HEK293T (cell line): ENCODE measurements at regions not wholly inside any gene's neighbourhood (a gene's known extent, or its start where the extent isn't known, plus 50 kb on each side); places are given as distances from the start of the nearest gene placed in this dataset.
A peak's percentile ranks its signal among the peaks of the same experiment; 100 is the strongest.

ENCODE experiments used
- CTCF ChIA-PET: fragments of 350-600 bp; formaldehyde crosslinking; extraction: SDS; loops from one replicate; lab custom pipeline; 2021; ENCODE audit warnings: antibody characterized with exemption, inconsistent platforms; lab: Yijun Ruan, JAX
- POLR2A ChIA-PET: fragments of 350-600 bp; formaldehyde crosslinking; extraction: SDS; loops from one replicate; lab custom pipeline; 2020; ENCODE audit warnings: antibody characterized with exemption, inconsistent platforms; lab: Yijun Ruan, JAX
- DNase-seq: peaks from one replicate; pipeline ENCODE4 v3.0.0; 2012; ENCODE audit warnings: mixed read lengths; ENCODE audit errors: extremely low spot score
- ARNT ChIP-seq: fragments of 450-650 bp; IDR thresholded peaks from 2 replicates; pipeline ENCODE4 v1.6.1; 2017; ENCODE audit warnings: mild to moderate bottlenecking
- BHLHE40 ChIP-seq: fragments of 450-650 bp; IDR thresholded peaks from 2 replicates; pipeline ENCODE4 v1.6.1; 2016; ENCODE audit warnings: mild to moderate bottlenecking, moderate library complexity, borderline replicate concordance
- CTBP1 ChIP-seq: fragments of 450-650 bp; IDR thresholded peaks from 2 replicates; pipeline ENCODE4 v1.6.1; 2016; ENCODE audit warnings: borderline replicate concordance
- ELF4 ChIP-seq: fragments of 450-650 bp; IDR thresholded peaks from 2 replicates; pipeline ENCODE4 v1.6.1; 2017; ENCODE audit warnings: antibody characterized with exemption
- FOXA1 ChIP-seq: fragments of 450-650 bp; IDR thresholded peaks from 2 replicates; pipeline ENCODE4 v1.6.1; 2016; ENCODE audit warnings: mild to moderate bottlenecking
- FOXK2 ChIP-seq: fragments of 450-650 bp; IDR thresholded peaks from 2 replicates; pipeline ENCODE4 v1.6.1; 2016; ENCODE audit warnings: mild to moderate bottlenecking
- FOXM1 ChIP-seq: fragments of 450-650 bp; IDR thresholded peaks from 2 replicates; pipeline ENCODE4 v1.6.1; 2017; ENCODE audit warnings: mild to moderate bottlenecking, borderline replicate concordance
- HDGF ChIP-seq: fragments of 450-650 bp; IDR thresholded peaks from 2 replicates; pipeline ENCODE4 v1.6.1; 2017; ENCODE audit warnings: antibody characterized with exemption, borderline replicate concordance
- L3MBTL2 ChIP-seq: fragments of 450-650 bp; conservative IDR thresholded peaks from 2 replicates; pipeline ENCODE4 v1.6.1; 2016; ENCODE audit warnings: mild to moderate bottlenecking
- LEF1 ChIP-seq: fragments of 450-650 bp; IDR thresholded peaks from 2 replicates; pipeline ENCODE4 v1.6.1; 2017; ENCODE audit warnings: mild to moderate bottlenecking, borderline replicate concordance
- NFRKB ChIP-seq: fragments of 450-650 bp; IDR thresholded peaks from 2 replicates; pipeline ENCODE4 v1.6.1; 2016; ENCODE audit warnings: mild to moderate bottlenecking, moderate library complexity
- SP1 ChIP-seq: fragments of 450-650 bp; IDR thresholded peaks from 2 replicates; pipeline ENCODE4 v1.6.1; 2017
- SUZ12 ChIP-seq: fragments of 450-650 bp; IDR thresholded peaks from 2 replicates; pipeline ENCODE4 v1.6.1; 2016; ENCODE audit warnings: mild to moderate bottlenecking
- TARDBP ChIP-seq: fragments of 450-650 bp; IDR thresholded peaks from 2 replicates; pipeline ENCODE4 v1.6.1; 2016
- ZNF384 ChIP-seq: fragments of 450-650 bp; IDR thresholded peaks from 2 replicates; pipeline ENCODE4 v1.6.1; 2016
- TF ChIP-seq, protein P1 (sequence below): fragments of 450-650 bp; IDR thresholded peaks from 2 replicates; pipeline ENCODE4 v1.6.1; 2016

GRCh38 chr5:125713109-125713805 is 710.0 kb upstream of the GRAMD2B start:
- DNase-seq, result no peak
- POLR2A ChIA-PET, result no interaction called here
- TF ChIP-seq CTBP1 (no peak), BHLHE40 (no peak), SP1 (no peak), TARDBP (no peak), ZNF384 (no peak), NFRKB (no peak), FOXK2 (no peak)
- TF ChIP-seq, protein P1, sequence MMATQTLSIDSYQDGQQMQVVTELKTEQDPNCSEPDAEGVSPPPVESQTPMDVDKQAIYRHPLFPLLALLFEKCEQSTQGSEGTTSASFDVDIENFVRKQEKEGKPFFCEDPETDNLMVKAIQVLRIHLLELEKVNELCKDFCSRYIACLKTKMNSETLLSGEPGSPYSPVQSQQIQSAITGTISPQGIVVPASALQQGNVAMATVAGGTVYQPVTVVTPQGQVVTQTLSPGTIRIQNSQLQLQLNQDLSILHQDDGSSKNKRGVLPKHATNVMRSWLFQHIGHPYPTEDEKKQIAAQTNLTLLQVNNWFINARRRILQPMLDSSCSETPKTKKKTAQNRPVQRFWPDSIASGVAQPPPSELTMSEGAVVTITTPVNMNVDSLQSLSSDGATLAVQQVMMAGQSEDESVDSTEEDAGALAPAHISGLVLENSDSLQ, result no peak
- CTCF ChIA-PET, result interaction anchor here (0.7 kb wide), 1 partner anchor 77 kb away, joined by 3 read pairs; no protein-coding TSS in a partner anchor

GRCh38 chr5:125715216-125715615 is 708.0 kb upstream of the GRAMD2B start:
- no peak for DNase-seq
- TF ChIP-seq LEF1, result no peak
- TF ChIP-seq L3MBTL2, result no peak
- ChIA-PET CTCF (no interaction called here), POLR2A (no interaction called here)

DNA sequence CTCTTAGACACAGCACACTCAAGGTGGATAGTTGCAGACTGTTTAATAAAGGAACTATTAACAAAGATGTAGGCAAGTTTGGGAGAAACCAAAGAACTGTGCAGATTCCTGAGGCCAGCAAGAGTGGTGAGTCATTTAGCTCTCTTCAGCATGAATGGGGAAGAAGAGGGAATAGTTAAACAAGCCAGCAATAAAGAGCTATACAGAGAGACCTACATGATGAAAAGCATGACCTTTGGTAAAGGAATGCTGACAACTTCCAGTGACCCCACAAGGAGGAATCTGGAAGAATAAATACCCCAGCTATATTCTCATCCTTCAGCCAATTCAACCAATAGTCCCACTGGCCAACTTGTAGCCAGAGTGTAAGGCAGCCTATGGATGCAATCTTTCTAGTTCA is 706.0 kb upstream of the GRAMD2B start:
- TF ChIP-seq FOXK2 (no peak), TARDBP (no peak), CTBP1 (no peak), ZNF384 (no peak)
- ChIA-PET POLR2A (interaction anchor here (0.9 kb wide), 1 partner anchor 9 kb away, joined by 3 read pairs; no protein-coding TSS in a partner anchor), CTCF (no interaction called here)
- no peak for DNase-seq

GRCh38 chr5:125719681-125720347 is 703.4 kb upstream of the GRAMD2B start:
- ChIA-PET CTCF (interaction anchor here (0.6 kb wide), 1 partner anchor 33 kb away, joined by 3 read pairs; no protein-coding TSS in a partner anchor), POLR2A (interaction anchor here (0.6 kb wide), 1 partner anchor 53 kb away, joined by 3 read pairs; no protein-coding TSS in a partner anchor)
- DNase-seq, result peak; percentile 52
- TF ChIP-seq ARNT (peak; percentile 71), CTBP1 (peak; percentile 49), TARDBP (no peak), BHLHE40 (peak; percentile 66), ZNF384 (peak; percentile 92), L3MBTL2 (peak; percentile 55)

DNA sequence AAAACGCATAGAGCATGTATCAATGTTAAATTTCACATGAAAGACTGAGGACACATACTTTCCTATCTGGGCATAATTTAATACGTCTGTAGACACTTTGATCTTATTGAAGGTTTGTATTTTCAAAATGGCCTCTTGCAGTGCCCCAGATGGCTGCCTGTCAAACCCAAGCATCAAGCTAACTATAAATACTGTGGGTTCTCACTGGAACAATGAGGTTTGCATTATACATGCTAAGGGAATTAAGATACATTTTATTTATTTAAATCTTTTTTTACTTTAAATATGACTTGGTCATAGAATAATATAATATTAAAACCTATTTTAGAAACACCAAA is 702.9 kb upstream of the GRAMD2B start:
- POLR2A ChIA-PET, result interaction anchor here (0.6 kb wide), 1 partner anchor 52 kb away, joined by 3 read pairs; no protein-coding TSS in a partner anchor

GRCh38 chr5:125720721-125721120 is 702.5 kb upstream of the GRAMD2B start:
- CTCF ChIA-PET, result no interaction called here
- TF ChIP-seq SUZ12 (no peak), TARDBP (no peak), BHLHE40 (no peak), HDGF (no peak), L3MBTL2 (no peak), ELF4 (no peak), FOXA1 (no peak), ARNT (no peak), NFRKB (no peak), ZNF384 (no peak), FOXK2 (no peak)
- TF ChIP-seq, protein P1, result no peak
- POLR2A ChIA-PET, result no interaction called here
- no peak for DNase-seq

More for the DNA sequence above, 702.9 kb upstream of the GRAMD2B start:
- TF ChIP-seq, protein P1, result peak; percentile 58
- TF ChIP-seq TARDBP, result no peak
- no peak for DNase-seq
- CTCF ChIA-PET, result no interaction called here

DNA sequence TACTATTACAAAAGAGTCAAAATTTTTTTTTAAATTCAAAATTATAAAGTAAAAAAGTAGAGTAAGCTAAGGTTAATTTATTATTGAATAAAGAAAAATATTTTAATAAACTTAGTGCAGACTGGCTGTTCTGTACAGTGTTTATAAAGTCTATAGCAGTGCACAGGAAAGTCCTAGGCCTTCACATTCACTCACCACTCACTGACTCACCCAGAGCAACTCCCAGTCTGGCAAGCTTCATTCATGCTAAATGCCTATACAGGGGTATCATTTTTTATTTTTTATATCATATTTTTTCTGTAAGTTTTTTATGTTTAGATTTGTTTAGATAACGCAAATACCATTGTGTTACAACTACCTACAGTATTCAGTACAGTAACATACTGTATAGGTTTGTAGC is 700.7 kb upstream of the GRAMD2B start:
- no peak for DNase-seq
- POLR2A ChIA-PET, result no interaction called here
- no peak for TF ChIP-seq TARDBP
- CTCF ChIA-PET, result interaction anchor here (0.7 kb wide), 1 partner anchor 394 kb away, joined by 3 read pairs; no protein-coding TSS in a partner anchor

DNA sequence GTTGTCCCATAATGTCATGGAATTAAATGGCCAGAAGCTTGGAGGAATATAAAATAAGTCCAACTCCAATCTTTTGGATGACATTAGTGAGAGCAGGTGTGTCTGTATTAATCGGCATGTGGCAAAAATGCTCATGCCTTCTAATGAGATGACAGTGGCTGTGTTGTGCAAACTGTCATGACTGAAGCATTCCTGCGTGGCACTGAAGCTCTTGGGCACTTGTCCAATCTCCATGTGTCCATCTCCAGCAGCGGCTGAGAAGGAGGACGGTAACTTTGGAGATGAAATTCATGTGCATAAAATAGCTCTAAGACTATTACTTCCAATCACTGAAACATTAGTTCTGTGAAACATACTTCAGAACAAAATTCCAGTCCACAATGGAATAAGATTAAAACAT is 697.5 kb upstream of the GRAMD2B start:
- DNase-seq, result no peak
- ChIA-PET POLR2A (no interaction called here), CTCF (no interaction called here)
- TF ChIP-seq SP1 (no peak), NFRKB (no peak), ZNF384 (no peak), SUZ12 (no peak), TARDBP (no peak), FOXM1 (no peak), HDGF (no peak), ARNT (no peak), LEF1 (no peak), L3MBTL2 (no peak), ELF4 (no peak), FOXA1 (no peak), FOXK2 (no peak), CTBP1 (no peak), BHLHE40 (no peak)
- TF ChIP-seq, protein P1, result no peak
